HG02973 (cell line): ENCODE measurements at regions not wholly inside any gene's neighbourhood (a gene's known extent, or its start where the extent isn't known, plus 50 kb on each side); places are given as distances from the start of the nearest gene placed in this dataset.

ENCODE experiments used
- ATAC-seq: cut with Tn5 transposase; IDR thresholded peaks from one replicate; pipeline ENCODE4 v1.9.1; 2021; ENCODE audit warnings: moderate library complexity; ENCODE audit not compliant: unreplicated experiment

DNA sequence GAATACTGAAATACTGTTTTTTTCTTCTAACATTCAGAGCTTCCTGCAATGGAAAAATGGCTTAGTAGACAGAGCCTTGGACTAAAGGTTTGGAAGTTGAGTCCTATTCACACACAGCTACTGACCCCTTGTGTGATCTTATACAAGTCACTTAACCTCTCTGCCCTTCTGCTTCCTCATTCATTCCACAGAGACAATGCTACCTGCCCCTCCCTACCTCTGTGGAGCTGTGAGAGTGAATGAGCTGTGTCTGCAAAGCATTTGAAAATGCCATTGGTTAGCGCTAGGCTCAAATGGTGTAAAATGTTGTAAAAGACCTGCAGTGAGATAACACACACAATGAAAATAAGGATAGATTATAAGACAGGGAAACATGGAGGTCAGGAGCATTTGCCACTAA, 214.4 kb downstream of the BARHL2 start:
- no peak for ATAC-seq

- ATAC-seq = no peak
These were observed 214.9 kb downstream of the BARHL2 start for GRCh38 chr1:90502194-90502593.

DNA sequence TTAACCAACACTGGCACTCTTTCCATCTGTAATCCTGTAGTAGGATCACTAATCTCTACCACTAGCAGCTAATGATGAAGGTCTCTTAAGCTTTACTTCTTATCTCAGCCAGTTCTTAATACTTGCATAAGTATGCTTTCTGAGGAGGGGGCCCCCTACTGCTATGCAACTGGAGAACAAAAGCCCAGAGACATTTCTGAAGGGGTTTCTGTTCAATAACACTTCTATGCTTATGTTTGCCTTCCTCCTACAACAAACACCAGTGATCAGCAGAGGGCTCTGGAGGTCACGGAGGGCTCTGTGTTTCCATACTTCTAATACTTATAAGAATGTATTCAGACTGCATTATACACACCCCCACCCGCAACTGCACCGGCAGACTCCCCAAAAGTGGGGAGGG, 215.8 kb downstream of the BARHL2 start:
- no peak for ATAC-seq

DNA sequence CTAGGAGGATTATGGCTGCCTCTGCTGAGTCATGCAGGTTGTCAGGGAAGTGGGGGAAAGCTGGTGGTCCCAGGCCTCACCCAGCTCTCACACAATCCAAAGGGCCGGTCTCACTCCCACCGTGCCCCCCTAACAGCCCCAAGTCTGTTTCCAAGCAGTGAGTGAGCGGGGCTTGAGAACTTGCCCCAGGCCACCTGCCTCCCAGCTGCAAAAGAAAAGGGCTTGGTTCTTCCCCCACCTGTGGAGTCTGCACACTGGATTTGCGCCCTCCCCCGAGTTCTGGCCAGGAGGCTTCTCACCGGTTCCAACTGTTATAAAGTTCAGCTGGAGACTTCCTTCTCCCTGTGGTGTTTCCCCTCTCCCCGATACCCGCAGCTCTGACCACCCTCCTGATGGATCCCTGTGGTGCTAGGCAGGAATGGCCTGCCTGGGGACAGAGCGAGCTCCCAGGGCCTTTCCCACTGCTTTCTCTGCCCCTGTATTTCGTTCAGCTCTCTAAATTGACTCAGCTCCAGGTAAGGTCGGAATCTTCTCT, 222.3 kb downstream of the BARHL2 start:
- ATAC-seq = no peak

DNA sequence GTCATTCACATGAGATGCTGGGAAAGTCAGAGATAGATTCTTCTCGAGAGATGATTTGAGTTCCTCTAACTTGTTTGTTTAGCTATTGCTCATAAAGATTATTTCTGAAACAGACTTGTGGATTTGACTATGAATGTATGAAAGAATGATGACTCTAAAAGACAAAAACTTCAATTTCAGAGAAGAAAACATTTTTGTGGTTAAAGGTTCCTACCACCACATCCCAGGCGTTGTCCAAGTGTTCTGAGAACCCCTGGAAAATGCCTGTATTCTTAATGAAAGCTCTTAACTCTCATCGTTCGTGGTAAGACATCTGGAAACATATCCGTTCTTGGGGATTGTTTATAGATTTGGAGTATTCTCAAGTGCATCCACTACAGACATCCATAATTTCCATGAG, 228.7 kb downstream of the BARHL2 start:
- ATAC-seq = no peak

- no peak for ATAC-seq
These were observed 230.1 kb downstream of the BARHL2 start for GRCh38 chr1:90486996-90487395.

GRCh38 chr1:90486134-90486824, 230.8 kb downstream of the BARHL2 start:
- no peak for ATAC-seq

- no peak for ATAC-seq
These were observed 236.7 kb downstream of the BARHL2 start for GRCh38 chr1:90480271-90480835.

- ATAC-seq = no peak
These were observed 240.1 kb downstream of the BARHL2 start for GRCh38 chr1:90476994-90477393.

DNA sequence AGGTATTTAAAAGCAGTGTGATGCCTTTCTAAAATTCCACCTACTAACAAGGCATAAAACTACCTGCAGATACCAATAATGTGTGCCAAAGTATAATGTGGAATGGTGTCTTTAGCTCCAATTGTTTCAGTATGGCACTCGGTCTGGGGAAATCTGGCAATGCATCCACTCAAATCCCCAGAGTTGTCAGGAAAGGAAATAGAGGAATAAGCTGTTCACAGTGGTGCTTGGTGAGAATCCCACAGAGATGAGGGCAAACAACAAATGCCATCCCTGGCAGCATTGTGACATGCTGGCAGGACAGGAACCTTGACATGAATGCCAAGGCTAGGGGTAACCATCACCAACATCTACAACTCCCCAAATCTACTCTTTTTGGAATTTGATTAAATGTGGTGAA, 240.7 kb downstream of the BARHL2 start:
- ATAC-seq = no peak

- no peak for ATAC-seq
These were observed 241.5 kb downstream of the BARHL2 start for GRCh38 chr1:90475631-90476030.

- ATAC-seq = no peak
These were observed 242.4 kb downstream of the BARHL2 start for GRCh38 chr1:90474731-90475130.

GRCh38 chr1:90474158-90474557, 242.9 kb downstream of the BARHL2 start:
- ATAC-seq = no peak

- ATAC-seq = no peak
These were observed 244.3 kb downstream of the BARHL2 start for GRCh38 chr1:90472775-90473174.

GRCh38 chr1:90459570-90459969, 257.5 kb downstream of the BARHL2 start:
- no peak for ATAC-seq

DNA sequence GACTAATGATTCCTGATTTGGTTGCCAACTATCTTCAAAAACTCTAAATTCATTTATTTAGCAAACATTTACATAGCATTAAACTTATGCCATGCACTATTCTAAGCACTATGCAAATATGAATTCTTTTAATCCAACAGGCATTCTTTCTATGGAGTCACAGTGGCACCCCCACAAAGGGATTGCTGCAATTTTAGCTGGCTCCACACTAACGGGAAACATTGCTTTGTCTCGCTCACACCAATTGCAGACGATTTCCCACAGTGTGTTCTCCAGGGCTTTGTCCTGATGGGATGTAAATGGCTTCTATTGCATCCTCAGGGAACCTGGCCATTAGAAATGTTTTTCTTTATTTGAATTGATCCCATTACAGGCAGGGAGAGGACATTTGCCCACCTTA, 259.1 kb downstream of the BARHL2 start:
- no peak for ATAC-seq

GRCh38 chr1:90452491-90452890, 264.6 kb downstream of the BARHL2 start:
- ATAC-seq = no peak

- ATAC-seq = no peak
These were observed 273.7 kb downstream of the BARHL2 start for GRCh38 chr1:90443354-90443753.

DNA sequence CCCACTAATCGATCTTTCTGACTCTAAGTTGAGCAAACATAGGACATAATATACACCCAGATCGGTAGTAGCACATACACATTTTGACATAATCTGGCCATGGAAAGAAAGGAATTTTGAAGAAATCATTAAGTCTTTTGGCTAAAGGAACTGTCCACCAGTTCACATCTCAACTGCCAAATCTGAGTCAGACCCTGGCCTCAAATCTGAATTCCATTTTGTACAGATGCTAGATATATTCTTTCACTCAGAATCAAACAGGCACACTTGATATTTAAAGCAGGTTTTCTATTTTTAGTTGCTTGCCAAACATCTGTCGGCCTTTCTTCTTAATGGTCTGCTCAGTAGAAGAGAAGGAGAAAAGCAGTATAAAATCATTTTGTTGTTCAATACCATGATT, 281.8 kb downstream of the BARHL2 start:
- no peak for ATAC-seq

DNA sequence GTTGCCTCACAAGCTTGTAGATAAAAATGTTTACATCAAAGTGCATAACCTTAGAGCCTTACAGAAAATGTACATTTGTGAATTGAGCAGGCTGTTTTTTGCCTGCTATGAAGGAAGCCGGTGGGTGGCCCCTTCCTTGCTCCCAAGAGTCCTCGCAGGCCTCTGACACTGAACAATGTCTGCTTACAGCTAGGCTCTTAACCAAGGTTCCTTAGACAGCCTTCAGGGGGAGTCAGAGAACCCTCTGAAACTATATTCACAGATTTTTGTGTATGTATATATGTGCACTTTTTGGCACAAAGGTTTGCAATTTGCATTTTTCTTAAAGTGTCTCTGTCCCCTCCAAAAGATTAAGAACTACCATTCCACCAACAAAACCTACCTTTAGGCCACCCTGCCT, 282.6 kb downstream of the BARHL2 start:
- no peak for ATAC-seq

GRCh38 chr1:90417126-90417525, 300.0 kb downstream of the BARHL2 start:
- ATAC-seq = no peak

DNA sequence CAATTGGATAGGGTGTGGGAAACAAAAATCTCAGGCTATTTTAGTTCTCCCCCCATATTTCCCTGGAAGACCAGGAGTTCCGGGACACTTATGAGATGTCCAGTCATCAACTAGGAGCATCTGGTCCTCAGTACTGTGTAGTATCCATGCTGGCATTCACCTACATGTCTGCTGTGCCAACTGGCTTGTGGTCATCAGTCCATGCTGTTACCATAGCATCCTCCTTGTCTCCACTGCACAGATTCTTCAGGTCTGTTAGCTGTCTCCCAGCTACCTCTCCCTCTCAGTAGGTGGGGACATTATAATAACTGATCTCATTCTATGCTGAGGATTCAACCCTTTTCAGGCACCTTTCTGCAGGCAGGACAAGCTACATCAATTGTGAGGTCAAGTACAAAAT, 302.9 kb downstream of the BARHL2 start:
- ATAC-seq = no peak

DNA sequence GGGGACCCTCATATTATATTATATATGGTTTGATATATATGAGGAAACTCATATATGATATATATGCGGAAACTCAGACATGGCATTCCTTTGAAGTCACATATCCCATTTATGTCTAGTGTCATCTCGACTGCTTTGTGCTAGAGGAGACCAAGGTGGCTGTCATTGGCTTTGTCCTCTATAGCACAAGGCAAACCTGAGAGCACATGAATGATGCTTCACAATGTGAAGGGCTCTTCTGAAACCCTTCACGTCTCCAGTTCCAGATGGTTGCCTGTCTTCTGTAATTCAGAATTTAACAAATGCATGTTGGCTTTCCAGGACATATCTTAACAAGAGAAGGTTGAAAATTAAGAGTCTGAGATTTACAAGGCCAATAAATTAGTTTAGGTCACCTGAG, 303.6 kb downstream of the BARHL2 start:
- no peak for ATAC-seq
